Mesenchymal stem cell (in vitro differentiated cells and primary cell): ENCODE measurements at regions not wholly inside any gene's neighbourhood (a gene's known extent, or its start where the extent isn't known, plus 50 kb on each side); places are given as distances from the start of the nearest gene placed in this dataset.
"Not testable (repeated sequence)": the region's sequence is repeated elsewhere in the genome, so short reads cannot be mapped to it uniquely, and the experiment has no call there.

Source experiments
- DNase-seq: peaks from one replicate; pipeline ENCODE4 v3.0.0-alpha.2; 2013
- H2AFZ ChIP-seq: one replicate; pipeline ENCODE4 v1.6.1; 2013; ENCODE audit warnings: low read depth, mild to moderate bottlenecking, control low read depth, inconsistent platforms, low read length, moderate library complexity
- H2AK5ac ChIP-seq: 2 replicates; pipeline ENCODE4 v1.6.1; 2013; ENCODE audit warnings: low read length, moderate library complexity, mild to moderate bottlenecking, inconsistent platforms; ENCODE audit not compliant: severe bottlenecking
- H2BK120ac ChIP-seq: one replicate; pipeline ENCODE4 v1.6.1; 2013; ENCODE audit warnings: low read depth, mild to moderate bottlenecking, inconsistent platforms, low read length, moderate library complexity
- H2BK12ac ChIP-seq, 2 experiments: one replicate each; pipeline ENCODE4 v1.6.1; 2013; ENCODE audit warnings: inconsistent platforms in 2 of 2, low read length in 2 of 2, mild to moderate bottlenecking in 2 of 2, moderate library complexity in 2 of 2, control low read depth in 1 of 2
- H2BK15ac ChIP-seq: one replicate; pipeline ENCODE4 v1.6.1; 2013; ENCODE audit warnings: mild to moderate bottlenecking, low read depth, inconsistent platforms; ENCODE audit not compliant: poor library complexity, severe bottlenecking
- H2BK5ac ChIP-seq: 2 replicates; pipeline ENCODE4 v1.6.1; 2013; ENCODE audit warnings: low read depth, mild to moderate bottlenecking, low read length, control low read depth, inconsistent platforms; ENCODE audit not compliant: poor library complexity, severe bottlenecking
- H3K14ac ChIP-seq, 2 experiments: one replicate each; pipeline ENCODE4 v1.6.1; 2013; ENCODE audit warnings: inconsistent platforms in 2 of 2, low read length in 2 of 2, control low read depth in 1 of 2, mild to moderate bottlenecking in 1 of 2, moderate library complexity in 1 of 2
- H3K18ac ChIP-seq, 2 experiments: one replicate each; pipeline ENCODE4 v1.6.1; 2013; ENCODE audit warnings: inconsistent platforms in 2 of 2, low read length in 2 of 2, control low read depth in 1 of 2, low read depth in 1 of 2, mild to moderate bottlenecking in 1 of 2
- H3K23ac ChIP-seq, 2 experiments: one replicate each; pipeline ENCODE4 v1.6.1; 2013; ENCODE audit warnings: inconsistent platforms in 2 of 2, low read length in 2 of 2, mild to moderate bottlenecking in 2 of 2, moderate library complexity in 2 of 2, control low read depth in 1 of 2
- H3K27ac ChIP-seq: 2 replicates; pipeline ENCODE4 v1.5.1; 2013; ENCODE audit warnings: mild to moderate bottlenecking, moderate library complexity, low read length, control low read depth, inconsistent platforms; ENCODE audit not compliant: poor library complexity, severe bottlenecking
- H3K27me3 ChIP-seq, 2 experiments: 2 replicates each; pipeline versions ENCODE4 v1.6.1 to v1.7.0; 2013; ENCODE audit warnings: low read length in 2 of 2, mild to moderate bottlenecking in 2 of 2, moderate library complexity in 2 of 2, control low read depth in 1 of 2, inconsistent platforms in 1 of 2; ENCODE audit not compliant: control insufficient read depth in 1 of 2, insufficient read depth in 1 of 2
- H3K36me3 ChIP-seq, 2 experiments: 2 replicates each; pipeline versions ENCODE4 v1.6.1 to v1.7.0; 2013; ENCODE audit warnings: low read length in 2 of 2, control low read depth in 1 of 2, inconsistent platforms in 1 of 2, low read depth in 1 of 2, mild to moderate bottlenecking in 1 of 2; ENCODE audit not compliant: insufficient read depth in 2 of 2, control insufficient read depth in 1 of 2
- H3K4ac ChIP-seq, 2 experiments: one replicate each; pipeline ENCODE4 v1.6.1; 2013; ENCODE audit warnings: inconsistent platforms in 2 of 2, low read length in 2 of 2, mild to moderate bottlenecking in 2 of 2, moderate library complexity in 2 of 2, control low read depth in 1 of 2, low read depth in 1 of 2
- H3K4me1 ChIP-seq: 2 replicates; pipeline ENCODE4 v1.6.1; 2013; ENCODE audit warnings: low read depth, low read length, control low read depth; ENCODE audit not compliant: control insufficient read depth, insufficient read depth
- H3K4me2 ChIP-seq: 2 replicates; pipeline ENCODE4 v1.6.1; 2013; ENCODE audit warnings: low read length, mild to moderate bottlenecking, inconsistent platforms; ENCODE audit not compliant: poor library complexity, severe bottlenecking
- H3K4me3 ChIP-seq, 2 experiments: 2 replicates each; pipeline versions ENCODE4 v1.5.1 to v1.7.0; 2013; ENCODE audit warnings: low read length in 2 of 2, mild to moderate bottlenecking in 2 of 2, control low read depth in 1 of 2, low read depth in 1 of 2; ENCODE audit not compliant: insufficient read depth in 1 of 2
- H3K79me1 ChIP-seq: replicated peaks from 2 replicates; pipeline ENCODE4 v1.6.1; 2013; ENCODE audit warnings: mild to moderate bottlenecking, control low read depth, low read length, inconsistent platforms; ENCODE audit not compliant: poor library complexity, severe bottlenecking
- H3K9ac ChIP-seq: 2 replicates; pipeline ENCODE4 v1.7.0; 2013; ENCODE audit warnings: mild to moderate bottlenecking, low read length, moderate library complexity
- H3K9me3 ChIP-seq: 2 replicates; pipeline ENCODE4 v1.7.0; 2013; ENCODE audit warnings: mild to moderate bottlenecking, low read length; ENCODE audit not compliant: control insufficient read depth
- H4K8ac ChIP-seq: one replicate; pipeline ENCODE4 v1.6.1; 2013; ENCODE audit warnings: inconsistent platforms, mild to moderate bottlenecking, low read length, moderate library complexity
- H4K91ac ChIP-seq: one replicate; pipeline ENCODE4 v1.6.1; 2013; ENCODE audit warnings: mild to moderate bottlenecking, low read length, inconsistent platforms
- WGBS: methylation state at CpG from one replicate; pipeline ENCODE4 v1.1.7; 2013; ENCODE audit warnings: mixed read lengths; 5-methylcytosine and 5-hydroxymethylcytosine counted together

DNA sequence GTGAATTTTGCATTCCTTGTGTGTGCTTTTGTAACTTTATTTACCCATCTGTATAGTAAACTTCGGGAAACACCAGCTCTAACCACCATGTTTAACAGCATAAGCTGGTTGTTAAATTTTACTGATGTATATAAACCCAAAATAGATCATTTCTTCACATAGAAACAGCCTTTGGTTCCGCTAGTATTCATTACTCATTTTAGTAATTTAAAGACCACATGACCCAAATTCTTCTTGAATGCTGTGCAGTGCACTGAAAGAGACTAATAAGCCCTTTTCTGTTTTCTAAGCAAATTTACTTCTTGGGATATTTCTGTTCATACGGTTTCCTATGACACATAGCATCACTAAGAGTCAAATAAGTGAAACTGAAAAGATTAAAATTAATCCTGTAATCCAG lies 218.5 kb upstream of the SPATA31A3 start:
- not testable (repeated sequence) for H3K27ac ChIP-seq, H3K4me2 ChIP-seq, H2BK120ac ChIP-seq, H3K4ac ChIP-seq, H3K9ac ChIP-seq, H2BK15ac ChIP-seq, H3K4me1 ChIP-seq, H3K36me3 ChIP-seq, H4K8ac ChIP-seq, H3K23ac ChIP-seq, H3K9me3 ChIP-seq, H2AFZ ChIP-seq, H2AK5ac ChIP-seq, DNase-seq, H3K18ac ChIP-seq, H4K91ac ChIP-seq, H3K79me1 ChIP-seq, H2BK5ac ChIP-seq, H3K4me3 ChIP-seq, H3K14ac ChIP-seq, H2BK12ac ChIP-seq, H3K27me3 ChIP-seq
- no CpG with 5 or more reads among the region's 3 CpGs for WGBS

GRCh38 chr9:67208831-67209437 lies 216.6 kb upstream of the SPATA31A3 start:
- H4K8ac ChIP-seq, H2AK5ac ChIP-seq, DNase-seq, H3K9me3 ChIP-seq, H4K91ac ChIP-seq, H3K79me1 ChIP-seq, H3K27ac ChIP-seq, H2BK12ac ChIP-seq, H3K18ac ChIP-seq, H3K4me2 ChIP-seq, H2BK15ac ChIP-seq, H3K4me1 ChIP-seq, H3K4ac ChIP-seq, H2AFZ ChIP-seq, H3K14ac ChIP-seq, H2BK120ac ChIP-seq, H2BK5ac ChIP-seq, H3K36me3 ChIP-seq, H3K4me3 ChIP-seq, H3K23ac ChIP-seq, H3K27me3 ChIP-seq, H3K9ac ChIP-seq: not testable (repeated sequence)
- WGBS, result no CpG with 5 or more reads among the region's 6 CpGs

DNA sequence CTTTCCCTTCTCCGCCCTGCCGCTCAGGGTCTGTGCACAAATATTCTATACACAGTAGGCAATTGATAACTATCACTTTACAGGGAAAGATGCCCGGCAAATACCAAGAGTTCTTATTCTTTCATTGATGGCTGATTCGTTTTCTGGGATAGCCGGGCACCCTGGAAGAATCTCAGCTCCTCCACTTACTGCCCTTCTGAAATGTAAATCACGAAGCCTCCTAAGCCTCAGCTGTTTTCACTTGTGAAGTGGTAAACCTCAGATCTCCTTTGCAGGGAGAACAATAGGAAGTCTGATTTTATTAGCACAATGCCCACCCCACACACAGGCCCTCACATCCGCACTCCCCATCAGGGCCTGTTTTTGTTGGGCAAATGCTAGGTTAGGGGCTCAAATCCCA lies 203.8 kb upstream of the SPATA31A3 start:
- not testable (repeated sequence) for DNase-seq, H3K4me1 ChIP-seq, H3K36me3 ChIP-seq, H3K9me3 ChIP-seq, H3K9ac ChIP-seq, H3K4me2 ChIP-seq, H4K8ac ChIP-seq, H2AK5ac ChIP-seq, H3K79me1 ChIP-seq, H3K4me3 ChIP-seq, H2BK120ac ChIP-seq, H3K14ac ChIP-seq, H3K18ac ChIP-seq, H2BK15ac ChIP-seq, H3K4ac ChIP-seq, H4K91ac ChIP-seq, H3K27me3 ChIP-seq, H2BK12ac ChIP-seq, H2BK5ac ChIP-seq, H3K23ac ChIP-seq, H2AFZ ChIP-seq, H3K27ac ChIP-seq
- no CpG with 5 or more reads among the region's 7 CpGs for WGBS

- not testable (repeated sequence) for H3K9ac ChIP-seq, H3K4me3 ChIP-seq, H2AFZ ChIP-seq, H3K4me1 ChIP-seq, H3K4ac ChIP-seq, H3K27ac ChIP-seq, H3K9me3 ChIP-seq, DNase-seq, H3K4me2 ChIP-seq, H4K8ac ChIP-seq, H2BK12ac ChIP-seq, H2BK120ac ChIP-seq, H3K23ac ChIP-seq, H2AK5ac ChIP-seq, H3K36me3 ChIP-seq, H3K18ac ChIP-seq, H3K14ac ChIP-seq, H3K27me3 ChIP-seq, H3K79me1 ChIP-seq, H4K91ac ChIP-seq, H2BK15ac ChIP-seq, H2BK5ac ChIP-seq
- WGBS, result no CpG with 5 or more reads among the region's 8 CpGs
Measured at GRCh38 chr9:67195357-67195756, 203.0 kb upstream of the SPATA31A3 start.
